ENCODE measurements at regions not wholly inside any gene's neighbourhood (a gene's known extent, or its start where the extent isn't known, plus 50 kb on each side); places are given as distances from the start of the nearest gene placed in this dataset.

- no peak overlapping the region for H3K4me3 Mint-ChIP-seq (ENCODE audit: unreplicated experiment)
- no peak overlapping the region for H3K4me3 ChIP-seq (ENCODE audit: insufficient read depth, low read depth, low read length)
- no peaks in the 10 kb centered on the region for H3K9me3 Mint-ChIP-seq (ENCODE audit: unreplicated experiment)
- H3K27me3 Mint-ChIP-seq (ENCODE audit: low read depth, unreplicated experiment): peaks cover 79% of the 10 kb centered on the region
- no peaks in the 10 kb centered on the region for H3K79me2 ChIP-seq (ENCODE audit: insufficient read depth, low read length)
- H3K27me3 ChIP-seq (ENCODE audit: insufficient read depth, low read length): peaks cover 53% of the 10 kb centered on the region
- H3K9me3 ChIP-seq (ENCODE audit: insufficient read depth, low read depth, low read length): peaks cover 4% of the 10 kb centered on the region
- no peak overlapping the region for H3K4me2 ChIP-seq (ENCODE audit: low read length)
- H3K9ac ChIP-seq (ENCODE audit: low read length): no peak overlapping the region
- no peaks in the 10 kb centered on the region for H4K20me1 ChIP-seq (ENCODE audit: insufficient read depth, low read length)
- H2AFZ ChIP-seq (ENCODE audit: low read depth, low read length): no peak overlapping the region
- H3K27ac ChIP-seq (ENCODE audit: low read depth, low read length): no peak overlapping the region
- H3K4me1 ChIP-seq (ENCODE audit: insufficient read depth, low read length): no peaks in the 10 kb centered on the region
- peaks cover 2% of the 10 kb centered on the region for H3K4me1 Mint-ChIP-seq (ENCODE audit: low read depth, unreplicated experiment)
- peaks cover 1% of the 10 kb centered on the region for H3K36me3 Mint-ChIP-seq (ENCODE audit: low read depth, unreplicated experiment)
- H3K27ac Mint-ChIP-seq (ENCODE audit: unreplicated experiment): no peak overlapping the region
- no peak for FAIRE-seq
- no peak for DNase-seq (ENCODE audit: low read depth)
- H3K36me3 ChIP-seq (ENCODE audit: insufficient read depth, low read length): no peaks in the 10 kb centered on the region
- TF ChIP-seq, protein P1, sequence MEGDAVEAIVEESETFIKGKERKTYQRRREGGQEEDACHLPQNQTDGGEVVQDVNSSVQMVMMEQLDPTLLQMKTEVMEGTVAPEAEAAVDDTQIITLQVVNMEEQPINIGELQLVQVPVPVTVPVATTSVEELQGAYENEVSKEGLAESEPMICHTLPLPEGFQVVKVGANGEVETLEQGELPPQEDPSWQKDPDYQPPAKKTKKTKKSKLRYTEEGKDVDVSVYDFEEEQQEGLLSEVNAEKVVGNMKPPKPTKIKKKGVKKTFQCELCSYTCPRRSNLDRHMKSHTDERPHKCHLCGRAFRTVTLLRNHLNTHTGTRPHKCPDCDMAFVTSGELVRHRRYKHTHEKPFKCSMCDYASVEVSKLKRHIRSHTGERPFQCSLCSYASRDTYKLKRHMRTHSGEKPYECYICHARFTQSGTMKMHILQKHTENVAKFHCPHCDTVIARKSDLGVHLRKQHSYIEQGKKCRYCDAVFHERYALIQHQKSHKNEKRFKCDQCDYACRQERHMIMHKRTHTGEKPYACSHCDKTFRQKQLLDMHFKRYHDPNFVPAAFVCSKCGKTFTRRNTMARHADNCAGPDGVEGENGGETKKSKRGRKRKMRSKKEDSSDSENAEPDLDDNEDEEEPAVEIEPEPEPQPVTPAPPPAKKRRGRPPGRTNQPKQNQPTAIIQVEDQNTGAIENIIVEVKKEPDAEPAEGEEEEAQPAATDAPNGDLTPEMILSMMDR (IDR thresholded peaks at IDR 0.05; ENCODE audit: insufficient read depth, low read depth, low read length): no peak
- TF ChIP-seq EZH2 (IDR thresholded peaks at IDR 0.05; ENCODE audit: insufficient read depth, low read length): no peak
These were observed 84.8 kb downstream of the NCR2 start for GRCh38 chr6:41420186-41420585.

- Histone ChIP-seq H3K9ac (ENCODE audit: low read length) (no peak overlapping the region), H3K36me3 (ENCODE audit: insufficient read depth, low read length) (no peaks in the 10 kb centered on the region), H3K4me1 (ENCODE audit: insufficient read depth, low read length) (peaks cover 9% of the 10 kb centered on the region), H3K27me3 (ENCODE audit: insufficient read depth, low read length) (peaks cover 52% of the 10 kb centered on the region), H3K27ac (ENCODE audit: low read depth, low read length) (no peak overlapping the region), H3K4me2 (ENCODE audit: low read length) (no peak overlapping the region), H4K20me1 (ENCODE audit: insufficient read depth, low read length) (no peaks in the 10 kb centered on the region), H3K4me3 (ENCODE audit: insufficient read depth, low read depth, low read length) (no peak overlapping the region), H3K9me3 (ENCODE audit: insufficient read depth, low read depth, low read length) (peaks cover 4% of the 10 kb centered on the region), H2AFZ (ENCODE audit: low read depth, low read length) (no peak overlapping the region), H3K79me2 (ENCODE audit: insufficient read depth, low read length) (no peaks in the 10 kb centered on the region)
- FAIRE-seq (no peak), DNase-seq (ENCODE audit: low read depth) (no peak)
- Mint-ChIP-seq H3K36me3 (ENCODE audit: low read depth, unreplicated experiment) (peaks cover 1% of the 10 kb centered on the region), H3K27ac (ENCODE audit: unreplicated experiment) (no peak overlapping the region), H3K9me3 (ENCODE audit: unreplicated experiment) (no peaks in the 10 kb centered on the region), H3K4me1 (ENCODE audit: low read depth, unreplicated experiment) (no peaks in the 10 kb centered on the region), H3K4me3 (ENCODE audit: unreplicated experiment) (no peak overlapping the region), H3K27me3 (ENCODE audit: low read depth, unreplicated experiment) (peaks cover 59% of the 10 kb centered on the region)
- TF ChIP-seq, protein P1 (IDR thresholded peaks at IDR 0.05; ENCODE audit: insufficient read depth, low read depth, low read length): no peak
- TF ChIP-seq EZH2 (IDR thresholded peaks at IDR 0.05; ENCODE audit: insufficient read depth, low read length): no peak
These were observed 86.8 kb downstream of the NCR2 start for GRCh38 chr6:41422161-41422560.

DNA sequence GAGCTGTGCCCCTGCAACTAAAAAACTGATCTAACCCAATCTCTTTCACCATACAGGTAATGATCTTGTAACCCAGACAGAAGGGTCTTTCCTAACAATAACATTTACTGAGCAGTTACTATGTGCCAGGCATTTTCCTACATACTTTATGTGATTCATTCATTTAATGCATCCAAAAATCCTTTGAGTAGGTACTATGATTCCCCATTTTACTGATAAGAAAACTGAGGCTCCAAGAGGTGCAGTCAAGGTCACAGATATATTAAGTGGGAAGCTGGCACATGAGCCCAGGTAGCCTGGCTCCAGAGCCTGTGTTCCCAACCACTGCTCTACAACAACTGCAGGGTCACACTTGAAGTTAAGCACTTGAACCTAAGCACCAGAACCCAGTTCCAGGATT, 87.6 kb downstream of the NCR2 start:
- Mint-ChIP-seq H3K27me3 (ENCODE audit: low read depth, unreplicated experiment) (peaks cover 52% of the 10 kb centered on the region), H3K4me3 (ENCODE audit: unreplicated experiment) (no peak overlapping the region), H3K27ac (ENCODE audit: unreplicated experiment) (no peak overlapping the region), H3K4me1 (ENCODE audit: low read depth, unreplicated experiment) (no peaks in the 10 kb centered on the region), H3K36me3 (ENCODE audit: low read depth, unreplicated experiment) (peaks cover 1% of the 10 kb centered on the region), H3K9me3 (ENCODE audit: unreplicated experiment) (no peaks in the 10 kb centered on the region)
- H3K79me2 ChIP-seq (ENCODE audit: insufficient read depth, low read length): no peaks in the 10 kb centered on the region
- H3K36me3 ChIP-seq (ENCODE audit: insufficient read depth, low read length): no peaks in the 10 kb centered on the region
- H3K4me3 ChIP-seq (ENCODE audit: insufficient read depth, low read depth, low read length): no peak overlapping the region
- no peak overlapping the region for H2AFZ ChIP-seq (ENCODE audit: low read depth, low read length)
- no peaks in the 10 kb centered on the region for H4K20me1 ChIP-seq (ENCODE audit: insufficient read depth, low read length)
- TF ChIP-seq, protein P1 (IDR thresholded peaks at IDR 0.05; ENCODE audit: insufficient read depth, low read depth, low read length): no peak
- TF ChIP-seq EZH2 (IDR thresholded peaks at IDR 0.05; ENCODE audit: insufficient read depth, low read length): no peak
- no peak overlapping the region for H3K4me2 ChIP-seq (ENCODE audit: low read length)
- DNase-seq (ENCODE audit: low read depth): no peak
- no peak for FAIRE-seq
- H3K9me3 ChIP-seq (ENCODE audit: insufficient read depth, low read depth, low read length): peaks cover 4% of the 10 kb centered on the region
- no peak overlapping the region for H3K9ac ChIP-seq (ENCODE audit: low read length)
- no peak overlapping the region for H3K27ac ChIP-seq (ENCODE audit: low read depth, low read length)
- H3K27me3 ChIP-seq (ENCODE audit: insufficient read depth, low read length): peaks cover 47% of the 10 kb centered on the region
- peaks cover 9% of the 10 kb centered on the region for H3K4me1 ChIP-seq (ENCODE audit: insufficient read depth, low read length)

Measured in astrocyte (in vitro differentiated cells and primary cell).